ENCODE measurements at regions not wholly inside any gene's neighbourhood (a gene's known extent, or its start where the extent isn't known, plus 50 kb on each side); places are given as distances from the start of the nearest gene placed in this dataset.
"Not testable (repeated sequence)": the region's sequence is repeated elsewhere in the genome, so short reads cannot be mapped to it uniquely, and the experiment has no call there.

- no peak for DNase-seq (ENCODE audit: extremely low read depth in 1 of 2, low read depth in 1 of 2)
Measured at GRCh38 chr10:78599122-78599853, 469.5 kb upstream of the ZMIZ1 start.

DNA sequence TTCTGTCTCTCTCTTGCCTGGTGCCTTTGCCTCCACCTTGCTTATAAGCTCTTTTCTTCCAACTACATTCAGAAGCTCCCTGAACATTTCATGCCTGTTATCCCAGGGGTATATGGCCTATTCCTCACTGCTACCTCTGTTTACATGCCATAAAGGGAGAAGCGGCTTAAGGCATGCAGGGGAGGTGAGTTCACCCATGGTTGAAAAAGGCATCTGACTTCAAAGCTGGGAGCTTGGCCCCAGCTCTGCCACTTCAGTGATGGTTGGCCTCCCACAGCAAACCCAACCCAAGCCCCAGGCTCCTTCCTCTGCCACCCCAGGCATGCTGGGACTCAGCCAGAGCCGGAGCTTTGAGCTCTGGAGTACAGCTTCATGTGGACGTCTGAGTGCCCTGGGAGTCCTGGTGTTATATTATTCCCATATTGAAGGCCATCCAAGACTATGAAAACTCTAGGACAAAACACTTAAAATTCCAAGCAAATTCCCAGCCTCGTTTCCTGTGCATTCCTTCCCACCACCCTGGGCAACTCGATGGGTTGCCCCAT is 468.6 kb upstream of the ZMIZ1 start:
- no peak for DNase-seq (ENCODE audit: extremely low read depth in 1 of 2, low read depth in 1 of 2)

- no peak for DNase-seq (ENCODE audit: extremely low read depth in 1 of 2, low read depth in 1 of 2)
Measured at GRCh38 chr10:78600740-78601139, 468.0 kb upstream of the ZMIZ1 start.

DNA sequence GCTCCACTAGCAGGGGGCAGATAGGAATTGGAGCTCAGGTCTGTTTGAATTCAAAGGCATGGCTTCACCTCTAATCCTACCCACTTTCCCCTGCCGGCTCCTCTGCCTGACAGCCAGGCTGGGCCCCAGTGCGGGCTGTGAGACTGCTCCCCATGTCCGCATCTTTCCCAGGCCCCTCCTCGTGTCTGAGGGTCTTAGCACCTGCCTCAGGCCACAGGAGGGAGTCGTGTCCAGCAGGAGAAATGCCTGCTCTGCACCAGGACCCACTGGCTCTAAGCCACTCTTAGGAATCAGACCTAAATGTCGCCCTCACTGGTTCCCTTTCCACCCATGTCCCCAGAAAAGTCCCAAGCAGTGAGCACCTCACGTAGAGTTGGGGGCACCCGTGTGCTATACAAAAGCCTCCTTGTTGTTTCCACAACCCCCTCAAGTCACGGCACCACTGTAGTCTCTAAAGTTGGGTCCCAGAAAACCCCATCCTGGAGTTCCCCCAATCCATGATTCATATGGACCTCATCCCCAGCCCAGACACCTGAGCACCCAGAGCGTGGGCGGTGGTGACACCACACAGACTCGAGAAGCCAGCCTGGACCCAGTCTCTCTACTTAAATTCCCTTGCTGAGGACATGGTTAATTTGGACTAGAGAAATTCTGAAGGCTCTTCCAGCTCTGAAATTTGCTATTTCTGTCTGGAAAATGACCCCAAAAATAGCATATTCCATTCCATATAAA is 466.4 kb upstream of the ZMIZ1 start:
- DNase-seq (ENCODE audit: extremely low read depth in 1 of 2, low read depth in 1 of 2): no peak

DNA sequence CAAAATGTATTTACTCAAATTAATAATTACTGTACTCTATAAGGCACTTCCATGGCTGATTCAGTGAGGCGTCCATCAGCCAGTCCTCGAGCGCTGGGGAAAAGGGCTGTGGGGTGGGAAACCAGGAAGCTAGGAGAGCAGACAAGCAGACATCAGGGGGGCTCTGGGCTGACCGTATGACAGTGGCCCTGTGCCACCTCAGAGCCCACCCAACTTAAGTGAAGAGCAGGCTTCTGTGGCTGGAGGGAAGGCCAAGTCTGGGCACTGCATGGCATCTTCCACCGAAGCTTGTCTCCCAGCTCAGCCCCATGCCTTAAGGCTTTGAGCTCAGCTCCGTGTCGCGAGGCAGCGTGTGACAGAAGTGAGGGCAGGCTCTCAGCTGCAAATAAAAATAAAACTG is 464.5 kb upstream of the ZMIZ1 start:
- no peak for DNase-seq (ENCODE audit: extremely low read depth in 1 of 2, low read depth in 1 of 2)

- no peak for DNase-seq (ENCODE audit: extremely low read depth in 1 of 2, low read depth in 1 of 2)
Measured at GRCh38 chr10:78604721-78605120, 464.0 kb upstream of the ZMIZ1 start.

GRCh38 chr10:78605800-78606350 is 462.9 kb upstream of the ZMIZ1 start:
- no peak for DNase-seq (ENCODE audit: extremely low read depth in 1 of 2, low read depth in 1 of 2)

DNA sequence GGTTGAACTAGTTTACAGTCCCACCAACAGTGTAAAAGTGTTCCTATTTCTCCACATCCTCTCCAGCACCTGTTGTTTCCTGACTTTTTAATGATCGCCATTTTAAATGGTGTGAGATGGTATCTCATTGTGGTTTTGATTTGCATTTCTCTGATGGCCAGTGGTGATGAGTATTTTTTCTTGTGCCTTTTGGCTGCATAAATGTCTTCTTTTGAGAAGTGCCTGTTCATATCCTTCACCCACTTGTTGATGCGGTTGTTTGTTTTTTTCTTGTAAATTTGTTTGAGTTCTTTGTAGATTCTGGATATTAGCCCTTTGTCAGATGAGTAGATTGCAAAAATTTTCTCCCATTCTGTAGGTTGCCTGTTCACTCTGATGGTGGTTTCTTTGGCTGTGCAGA is 462.0 kb upstream of the ZMIZ1 start:
- DNase-seq (ENCODE audit: extremely low read depth in 1 of 2, low read depth in 1 of 2): not testable (repeated sequence)

DNA sequence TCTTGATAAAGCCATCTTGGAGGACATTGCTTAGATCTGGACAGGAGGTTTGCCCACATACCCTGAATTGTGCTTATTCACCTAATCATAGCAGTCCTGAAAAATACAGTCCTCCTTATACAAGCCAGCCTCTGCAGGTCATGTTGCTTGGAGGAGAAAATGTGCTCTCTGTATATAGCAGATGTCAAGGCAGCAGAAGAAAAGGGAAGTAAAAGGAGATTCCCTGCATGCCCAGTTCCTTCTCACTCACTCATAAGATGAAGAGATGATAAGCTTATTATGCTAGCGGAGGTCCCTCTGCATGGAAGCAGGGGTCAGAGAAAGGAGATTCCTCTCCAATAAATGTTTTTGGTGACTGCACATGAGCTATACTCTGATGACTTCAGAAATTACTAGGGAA is 458.8 kb upstream of the ZMIZ1 start:
- DNase-seq (ENCODE audit: extremely low read depth in 1 of 2, low read depth in 1 of 2): no peak

DNA sequence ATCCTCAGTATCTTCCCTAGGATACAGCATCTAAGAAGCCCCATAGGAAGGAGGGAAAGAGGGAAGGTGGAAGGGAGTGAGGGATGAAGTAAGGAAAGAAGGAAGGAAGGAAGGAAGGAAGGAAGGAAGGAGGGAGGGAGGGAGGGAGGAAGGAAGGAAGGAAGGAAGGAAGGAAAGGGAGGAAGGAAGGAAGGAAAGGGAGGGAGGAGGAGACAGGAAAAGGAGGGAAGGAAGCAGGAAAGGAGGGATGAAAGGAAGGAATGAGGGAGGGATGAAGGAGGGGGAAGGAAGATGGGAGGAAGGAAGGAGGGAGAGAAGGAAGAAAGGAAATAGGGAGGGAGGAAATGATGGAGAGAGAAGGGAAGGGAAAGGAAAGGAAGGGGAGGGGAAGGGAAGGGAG is 455.6 kb upstream of the ZMIZ1 start:
- DNase-seq (ENCODE audit: extremely low read depth in 1 of 2, low read depth in 1 of 2): no peak

GRCh38 chr10:78614267-78614666 is 454.5 kb upstream of the ZMIZ1 start:
- no peak for DNase-seq (ENCODE audit: extremely low read depth in 1 of 2, low read depth in 1 of 2)

- no peak for DNase-seq (ENCODE audit: extremely low read depth in 1 of 2, low read depth in 1 of 2)
Measured at GRCh38 chr10:78614744-78615143, 454.0 kb upstream of the ZMIZ1 start.

DNA sequence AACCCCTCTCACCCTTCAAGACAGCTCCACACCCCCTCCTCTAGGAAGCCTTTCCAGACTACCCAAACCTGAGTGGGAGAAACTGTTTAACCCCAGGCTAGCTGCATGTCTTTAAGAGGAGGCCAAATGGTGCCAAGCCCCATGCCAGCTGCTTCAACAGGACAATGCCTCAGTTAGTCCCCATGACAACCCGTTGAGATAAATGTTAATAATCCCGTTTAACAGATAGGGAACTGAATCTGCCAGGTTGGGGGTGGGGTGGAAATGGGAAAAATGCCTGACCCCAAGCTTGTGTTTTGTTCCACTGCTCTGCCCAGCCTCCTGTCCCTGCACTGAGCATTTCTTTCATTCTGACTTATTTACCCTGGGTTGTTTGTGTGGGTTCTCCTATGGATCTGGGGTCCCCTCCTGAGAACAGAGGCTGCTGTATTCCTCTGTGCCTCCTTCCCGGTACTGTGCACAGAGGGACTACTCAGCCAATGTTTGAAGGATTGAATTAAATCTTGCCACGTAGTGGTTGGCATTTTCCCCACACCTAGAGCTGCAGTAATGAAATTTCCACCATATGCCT is 452.6 kb upstream of the ZMIZ1 start:
- no peak for DNase-seq (ENCODE audit: extremely low read depth in 1 of 2, low read depth in 1 of 2)

GRCh38 chr10:78617115-78617514 is 451.7 kb upstream of the ZMIZ1 start:
- DNase-seq (ENCODE audit: extremely low read depth in 1 of 2, low read depth in 1 of 2): no peak

GRCh38 chr10:78617631-78618030 is 451.1 kb upstream of the ZMIZ1 start:
- DNase-seq (ENCODE audit: extremely low read depth in 1 of 2, low read depth in 1 of 2): no peak

DNA sequence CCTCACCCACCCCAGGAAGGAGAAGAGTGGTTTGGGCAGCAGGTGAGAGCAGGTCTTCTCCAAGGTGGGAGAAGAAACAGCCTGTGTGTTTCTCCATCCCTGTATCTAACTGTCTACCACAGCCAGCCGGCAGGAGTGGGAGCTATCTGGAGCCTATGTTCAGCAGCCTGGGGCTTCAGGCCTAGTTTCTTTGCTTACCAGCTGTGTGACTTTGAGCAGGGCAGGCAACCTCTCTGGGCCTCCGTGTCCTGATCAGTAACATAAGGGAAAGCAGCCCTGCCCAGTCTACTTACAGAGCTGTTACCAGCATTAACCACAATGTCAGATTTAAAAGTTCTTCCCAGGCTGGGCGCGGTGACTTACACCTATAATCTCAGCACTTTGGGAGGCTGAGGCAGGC is 450.7 kb upstream of the ZMIZ1 start:
- no peak for DNase-seq (ENCODE audit: extremely low read depth in 1 of 2, low read depth in 1 of 2)

GRCh38 chr10:78619115-78619851 is 449.5 kb upstream of the ZMIZ1 start:
- DNase-seq (ENCODE audit: extremely low read depth in 1 of 2, low read depth in 1 of 2): no peak

GRCh38 chr10:78619896-78620295 is 448.9 kb upstream of the ZMIZ1 start:
- no peak for DNase-seq (ENCODE audit: extremely low read depth in 1 of 2, low read depth in 1 of 2)

DNA sequence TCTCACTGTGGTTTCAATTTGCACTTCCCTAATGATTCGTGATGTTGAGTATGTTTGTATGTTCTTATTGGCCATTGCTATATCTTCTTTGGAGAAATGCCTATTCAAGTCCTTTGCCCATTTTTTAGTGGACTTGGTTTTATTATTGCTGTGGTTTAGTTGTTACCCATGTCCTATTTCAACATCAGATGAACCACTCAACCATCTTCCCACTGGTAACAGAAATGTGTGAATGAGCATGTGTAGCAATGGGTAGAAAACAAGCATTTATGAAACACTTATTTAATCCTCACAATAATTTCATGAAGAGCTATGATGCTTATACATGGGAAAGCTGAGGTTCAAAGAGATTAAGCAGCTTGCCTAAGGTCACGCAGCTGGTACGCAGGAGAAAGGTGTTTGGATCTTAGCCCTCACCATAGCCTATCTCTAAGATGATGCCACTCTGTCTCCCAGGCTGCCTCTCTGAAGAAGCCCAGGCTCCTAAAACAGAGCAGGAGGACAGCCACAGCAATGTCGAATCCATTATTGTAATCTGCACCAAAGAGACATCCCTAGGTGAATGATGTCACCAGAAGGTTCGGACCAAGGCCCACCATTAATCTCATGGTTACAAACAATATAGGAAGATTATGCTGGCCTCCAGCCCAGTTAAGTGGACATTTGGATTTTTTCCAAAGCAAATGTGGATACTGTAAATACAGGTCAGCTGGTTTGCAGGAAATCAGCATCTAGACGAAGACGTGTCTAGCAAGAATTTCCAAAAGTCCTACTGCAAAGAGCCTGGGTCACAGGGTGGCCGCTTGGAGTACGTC is 447.6 kb upstream of the ZMIZ1 start:
- no peak for DNase-seq (ENCODE audit: extremely low read depth in 1 of 2, low read depth in 1 of 2)

GRCh38 chr10:78623578-78624215 is 445.1 kb upstream of the ZMIZ1 start:
- DNase-seq (ENCODE audit: extremely low read depth in 1 of 2, low read depth in 1 of 2): no peak
